BLaER1 (cell line): ENCODE measurements at regions not wholly inside any gene's neighbourhood (a gene's known extent, or its start where the extent isn't known, plus 50 kb on each side); places are given as distances from the start of the nearest gene placed in this dataset.
"Not testable (repeated sequence)": the region's sequence is repeated elsewhere in the genome, so short reads cannot be mapped to it uniquely, and the experiment has no call there.

Experiments used
- H3K27ac ChIP-seq: shearing (Covaris generic); formaldehyde crosslinking; 2 replicates; pipeline ENCODE4 v1.8.1; 2022
- H3K27me3 ChIP-seq: shearing (Covaris generic); formaldehyde crosslinking; 2 replicates; pipeline ENCODE4 v1.8.1; 2022
- H3K36me3 ChIP-seq: shearing (Covaris generic); formaldehyde crosslinking; 2 replicates; pipeline ENCODE4 v1.8.1; 2022
- H3K4me1 ChIP-seq: shearing (Covaris generic); formaldehyde crosslinking; 2 replicates; pipeline ENCODE4 v1.8.1; 2022
- H3K4me2 ChIP-seq: shearing (Covaris generic); formaldehyde crosslinking; 2 replicates; pipeline ENCODE4 v1.8.1; 2022
- H3K4me3 ChIP-seq: shearing (Covaris generic); formaldehyde crosslinking; 2 replicates; pipeline ENCODE4 v1.8.1; 2022
- H3K9ac ChIP-seq: shearing (Covaris generic); formaldehyde crosslinking; 2 replicates; pipeline ENCODE4 v1.8.1; 2022
- H3K9me3 ChIP-seq: shearing (Covaris generic); formaldehyde crosslinking; 2 replicates; pipeline ENCODE4 v1.8.1; 2022
- H4K20me1 ChIP-seq: shearing (Covaris generic); formaldehyde crosslinking; 2 replicates; pipeline ENCODE4 v1.8.1; 2022
- Cebpa-rat ChIP-seq: shearing (Covaris generic); IDR thresholded peaks from 2 replicates; pipeline ENCODE4 v1.8.1; 2022

DNA sequence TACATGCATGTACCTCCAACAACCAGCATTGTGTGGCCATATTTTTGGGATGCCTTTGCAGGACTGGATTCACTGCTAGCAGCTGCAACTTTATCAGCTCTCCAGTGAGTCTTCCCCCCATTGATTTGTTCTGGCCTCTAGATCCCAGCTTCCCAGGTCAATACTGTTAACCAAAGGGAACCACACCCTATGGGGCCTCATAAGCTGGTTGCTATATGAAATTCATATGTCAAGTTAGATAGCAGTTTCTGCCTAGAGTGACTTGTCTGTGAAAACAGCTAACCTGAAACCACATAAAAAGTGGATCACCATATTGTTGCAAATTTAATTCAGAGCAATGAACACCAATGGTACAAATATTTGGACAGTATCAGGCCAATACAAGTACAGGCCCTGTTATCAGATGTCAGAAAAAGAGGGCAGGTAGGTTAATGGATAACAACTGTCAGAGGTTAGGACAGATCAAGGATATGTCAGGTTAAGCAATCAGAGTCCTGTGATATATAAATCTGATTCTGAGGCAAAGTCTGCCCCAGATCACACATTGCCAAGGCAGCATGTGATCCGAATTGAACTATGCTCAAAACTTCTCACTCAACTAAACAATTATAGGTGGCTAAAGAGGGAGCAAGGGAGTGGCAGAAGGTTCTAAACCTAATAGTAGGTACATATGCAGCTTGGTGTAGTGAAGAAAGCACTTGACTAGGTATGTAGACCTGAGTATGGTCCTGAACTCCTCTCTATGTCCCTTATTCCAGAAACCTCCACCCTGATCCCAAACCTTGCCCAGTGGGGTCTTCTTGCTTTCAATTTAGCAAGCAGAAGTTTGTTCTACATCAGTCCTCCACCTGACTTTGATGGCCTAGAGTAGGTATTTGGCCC is 94.7 kb upstream of the FOXN2 start:
- Histone ChIP-seq H3K4me3 (no peak overlapping the region), H3K9ac (no peak overlapping the region), H3K27ac (no peak overlapping the region)

GRCh38 chr2:48220501-48220900 is 94.0 kb upstream of the FOXN2 start:
- no peak for TF ChIP-seq Cebpa-rat
- no peaks in the 10 kb centered on the region for H3K27me3 ChIP-seq
- no peaks in the 10 kb centered on the region for H4K20me1 ChIP-seq
- no peaks in the 10 kb centered on the region for H3K36me3 ChIP-seq
- no peak overlapping the region for H3K27ac ChIP-seq
- H3K9ac ChIP-seq: no peak overlapping the region
- no peaks in the 10 kb centered on the region for H3K9me3 ChIP-seq
- no peak overlapping the region for H3K4me2 ChIP-seq
- no peaks in the 10 kb centered on the region for H3K4me1 ChIP-seq
- no peak overlapping the region for H3K4me3 ChIP-seq

More for the DNA sequence above, 94.7 kb upstream of the FOXN2 start:
- H4K20me1 ChIP-seq: no peaks in the 10 kb centered on the region
- no peaks in the 10 kb centered on the region for H3K36me3 ChIP-seq
- H3K4me1 ChIP-seq: no peaks in the 10 kb centered on the region
- no peaks in the 10 kb centered on the region for H3K9me3 ChIP-seq
- TF ChIP-seq Cebpa-rat: no peak
- no peak overlapping the region for H3K4me2 ChIP-seq
- no peaks in the 10 kb centered on the region for H3K27me3 ChIP-seq

GRCh38 chr2:48221846-48222516 is 92.5 kb upstream of the FOXN2 start:
- H3K36me3 ChIP-seq: no peaks in the 10 kb centered on the region
- H3K27me3 ChIP-seq: no peaks in the 10 kb centered on the region
- H3K4me3 ChIP-seq: no peak overlapping the region
- H4K20me1 ChIP-seq: no peaks in the 10 kb centered on the region
- H3K27ac ChIP-seq: no peak overlapping the region
- no peaks in the 10 kb centered on the region for H3K9me3 ChIP-seq
- no peak for TF ChIP-seq Cebpa-rat
- H3K9ac ChIP-seq: no peak overlapping the region
- H3K4me2 ChIP-seq: no peak overlapping the region
- peaks cover 2% of the 10 kb centered on the region for H3K4me1 ChIP-seq

- Histone ChIP-seq H3K4me1 (peaks cover 19% of the 10 kb centered on the region), H3K4me3 (no peak overlapping the region), H4K20me1 (no peaks in the 10 kb centered on the region), H3K9ac (no peak overlapping the region), H3K4me2 (peak overlapping the region; percentile 46), H3K27ac (no peak overlapping the region), H3K9me3 (no peaks in the 10 kb centered on the region), H3K36me3 (no peaks in the 10 kb centered on the region), H3K27me3 (no peaks in the 10 kb centered on the region)
- no peak for TF ChIP-seq Cebpa-rat
These were observed 86.7 kb upstream of the FOXN2 start for GRCh38 chr2:48227617-48228344.

DNA sequence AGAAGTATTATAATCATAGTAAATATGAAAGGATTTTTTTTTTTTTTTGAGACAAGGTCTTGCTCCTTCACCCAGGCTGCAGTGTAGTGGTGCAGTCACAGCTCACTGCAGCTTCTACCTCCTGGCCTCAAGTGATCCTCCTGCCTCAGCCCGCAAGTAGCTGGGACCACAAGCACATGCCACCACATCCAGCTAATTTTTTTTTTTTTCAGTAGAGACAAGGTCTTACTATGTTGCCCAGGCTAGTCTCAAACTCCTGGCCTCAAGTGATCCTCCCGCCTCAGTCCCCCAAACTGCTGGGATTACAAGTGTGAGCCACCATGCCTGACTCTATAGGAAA is 86.2 kb upstream of the FOXN2 start:
- H3K9me3 ChIP-seq: no peaks in the 10 kb centered on the region
- H3K4me3 ChIP-seq: no peak overlapping the region
- no peak overlapping the region for H3K9ac ChIP-seq

DNA sequence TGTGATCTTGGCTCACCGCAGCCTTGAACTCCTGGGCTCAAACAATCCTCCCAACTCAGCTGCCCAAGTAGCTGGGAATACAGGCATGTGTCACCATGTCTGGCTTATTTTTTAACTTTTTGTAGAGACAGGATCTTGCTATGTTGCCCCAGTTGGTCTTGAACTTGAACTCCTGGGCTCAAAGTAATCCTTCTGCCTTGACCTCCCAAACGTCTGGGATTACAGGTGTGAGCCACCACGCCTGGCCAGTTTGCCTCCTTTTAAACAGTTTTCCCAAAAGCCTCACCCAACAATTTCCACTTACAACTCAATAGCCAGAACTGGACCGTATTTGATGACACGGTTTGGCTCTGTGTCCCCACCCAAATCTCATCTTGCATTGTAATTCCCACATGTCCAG is 85.4 kb upstream of the FOXN2 start:
- Histone ChIP-seq H3K27ac (no peak overlapping the region), H3K9me3 (no peaks in the 10 kb centered on the region), H4K20me1 (no peaks in the 10 kb centered on the region), H3K4me2 (no peak overlapping the region), H3K27me3 (no peaks in the 10 kb centered on the region), H3K9ac (no peak overlapping the region), H3K36me3 (no peaks in the 10 kb centered on the region), H3K4me3 (no peak overlapping the region), H3K4me1 (peaks cover 19% of the 10 kb centered on the region)
- TF ChIP-seq Cebpa-rat: no peak

More for the DNA sequence above, 86.2 kb upstream of the FOXN2 start:
- H3K27ac ChIP-seq: no peak overlapping the region
- no peaks in the 10 kb centered on the region for H3K27me3 ChIP-seq
- no peaks in the 10 kb centered on the region for H4K20me1 ChIP-seq
- H3K36me3 ChIP-seq: no peaks in the 10 kb centered on the region
- peaks cover 19% of the 10 kb centered on the region for H3K4me1 ChIP-seq
- 0 out of 2 replicates have a peak overlapping the region, but pooled peaks have one; percentile 46 for H3K4me2 ChIP-seq
- TF ChIP-seq Cebpa-rat: no peak

DNA sequence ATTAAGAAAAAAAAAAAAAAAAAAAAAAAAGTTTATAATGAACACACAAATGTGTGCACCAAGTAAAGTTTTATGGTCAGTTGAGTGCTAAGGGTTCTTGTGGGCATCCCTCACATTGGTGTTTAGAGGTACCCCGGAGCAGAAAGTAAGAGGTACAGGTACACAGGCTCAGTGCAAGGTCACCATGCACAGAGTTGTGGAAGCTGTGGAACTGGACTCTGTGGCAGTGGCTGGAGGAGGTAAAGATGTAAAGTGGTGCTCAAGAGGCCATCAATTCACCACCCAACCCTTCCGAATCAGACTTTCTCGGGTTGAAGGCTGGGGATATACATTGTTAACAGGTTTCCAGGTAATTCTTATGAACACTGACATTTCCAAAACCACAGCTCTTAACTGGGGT is 83.6 kb upstream of the FOXN2 start:
- Histone ChIP-seq H3K4me3 (no peak overlapping the region), H4K20me1 (no peaks in the 10 kb centered on the region), H3K27ac (no peak overlapping the region), H3K36me3 (no peaks in the 10 kb centered on the region), H3K9me3 (no peaks in the 10 kb centered on the region), H3K9ac (no peak overlapping the region), H3K4me2 (no peak overlapping the region), H3K4me1 (peaks cover 19% of the 10 kb centered on the region), H3K27me3 (no peaks in the 10 kb centered on the region)
- TF ChIP-seq Cebpa-rat: no peak

GRCh38 chr2:48232351-48232750 is 82.1 kb upstream of the FOXN2 start:
- H3K36me3 ChIP-seq: no peaks in the 10 kb centered on the region
- no peaks in the 10 kb centered on the region for H3K27me3 ChIP-seq
- H3K4me2 ChIP-seq: no peak overlapping the region
- no peak overlapping the region for H3K27ac ChIP-seq
- no peak for TF ChIP-seq Cebpa-rat
- H3K9me3 ChIP-seq: no peaks in the 10 kb centered on the region
- no peak overlapping the region for H3K9ac ChIP-seq
- peaks cover 12% of the 10 kb centered on the region for H3K4me1 ChIP-seq
- H3K4me3 ChIP-seq: no peak overlapping the region
- no peaks in the 10 kb centered on the region for H4K20me1 ChIP-seq

DNA sequence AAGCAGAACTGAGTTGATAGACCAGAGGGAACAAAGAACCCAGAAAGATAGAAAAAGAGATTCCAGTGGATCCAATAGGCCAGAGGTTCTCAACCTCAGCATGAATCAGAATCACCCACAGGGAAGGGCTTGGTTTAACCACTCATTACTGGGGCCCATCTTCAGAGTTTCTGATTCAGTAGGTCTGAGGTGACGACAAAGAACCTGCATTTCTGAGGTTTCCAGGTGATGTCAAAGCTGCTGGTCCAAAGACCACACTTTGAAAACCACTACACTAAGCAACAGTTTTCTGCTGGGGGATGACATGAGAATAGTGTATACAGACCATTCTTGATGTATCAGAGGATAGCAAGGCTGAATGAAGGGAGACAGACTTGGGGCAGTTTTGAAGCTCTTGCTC is 81.5 kb upstream of the FOXN2 start:
- no peak overlapping the region for H3K9ac ChIP-seq
- H3K4me1 ChIP-seq: peaks cover 6% of the 10 kb centered on the region
- H3K9me3 ChIP-seq: no peaks in the 10 kb centered on the region
- no peak for TF ChIP-seq Cebpa-rat
- no peaks in the 10 kb centered on the region for H3K36me3 ChIP-seq
- no peak overlapping the region for H3K4me2 ChIP-seq
- H3K27me3 ChIP-seq: no peaks in the 10 kb centered on the region
- no peak overlapping the region for H3K27ac ChIP-seq
- no peaks in the 10 kb centered on the region for H4K20me1 ChIP-seq
- no peak overlapping the region for H3K4me3 ChIP-seq

GRCh38 chr2:48233824-48234223 is 80.7 kb upstream of the FOXN2 start:
- not testable (repeated sequence) for H3K27ac ChIP-seq, H3K4me3 ChIP-seq, H3K36me3 ChIP-seq, H3K4me2 ChIP-seq, H3K4me1 ChIP-seq, H4K20me1 ChIP-seq, H3K9me3 ChIP-seq, H3K27me3 ChIP-seq, H3K9ac ChIP-seq
